GM18868 (cell line): ENCODE measurements at regions not wholly inside any gene's neighbourhood (a gene's known extent, or its start where the extent isn't known, plus 50 kb on each side); places are given as distances from the start of the nearest gene placed in this dataset.
"Not testable (repeated sequence)": the region's sequence is repeated elsewhere in the genome, so short reads cannot be mapped to it uniquely, and the experiment has no call there.

Experiments
- ATAC-seq: cut with Tn5 transposase; IDR thresholded peaks from one replicate; pipeline ENCODE4 v1.9.1; 2021; ENCODE audit warnings: mild to moderate bottlenecking, moderate library complexity; ENCODE audit not compliant: unreplicated experiment

- ATAC-seq = no peak
Measured at GRCh38 chr5:130957151-130957550, 207.9 kb downstream of the HINT1 start.

DNA sequence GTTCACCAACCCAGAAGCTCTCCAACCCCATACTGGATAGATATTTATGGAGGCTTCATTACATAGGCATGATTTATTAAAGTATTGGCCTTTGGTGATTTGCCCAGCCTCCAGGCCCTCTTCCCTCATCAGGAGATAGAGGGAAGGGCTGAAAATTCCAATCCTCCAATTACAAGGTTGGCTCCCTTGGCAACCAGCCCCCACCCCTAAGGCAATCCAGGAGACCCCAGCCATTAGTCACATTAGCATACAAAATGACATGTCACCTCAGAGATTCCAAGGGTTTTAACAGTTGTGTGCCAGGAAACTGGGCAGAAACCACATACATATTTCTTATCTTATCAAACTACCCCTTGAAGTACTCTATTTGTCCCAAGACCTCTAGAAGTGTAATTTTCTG, 210.0 kb downstream of the HINT1 start:
- ATAC-seq = no peak

DNA sequence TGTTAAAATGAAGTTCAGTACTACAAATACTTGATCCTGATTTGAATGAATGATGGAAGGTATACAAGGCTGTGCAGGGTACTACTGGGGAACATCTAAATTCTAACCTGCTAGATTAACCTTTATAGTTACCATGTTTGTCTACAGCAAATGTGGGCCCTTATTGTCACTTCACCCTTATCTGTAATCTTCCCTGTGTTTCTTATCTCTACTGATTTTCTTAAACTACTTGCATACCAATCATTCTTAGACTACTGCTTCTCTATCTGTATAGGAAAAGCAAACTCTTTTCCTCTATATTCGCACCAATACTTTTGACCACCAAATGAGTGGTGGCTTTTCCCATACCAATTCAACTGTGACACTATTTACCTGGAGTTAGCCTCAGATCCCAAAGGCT, 210.7 kb downstream of the HINT1 start:
- no peak for ATAC-seq

DNA sequence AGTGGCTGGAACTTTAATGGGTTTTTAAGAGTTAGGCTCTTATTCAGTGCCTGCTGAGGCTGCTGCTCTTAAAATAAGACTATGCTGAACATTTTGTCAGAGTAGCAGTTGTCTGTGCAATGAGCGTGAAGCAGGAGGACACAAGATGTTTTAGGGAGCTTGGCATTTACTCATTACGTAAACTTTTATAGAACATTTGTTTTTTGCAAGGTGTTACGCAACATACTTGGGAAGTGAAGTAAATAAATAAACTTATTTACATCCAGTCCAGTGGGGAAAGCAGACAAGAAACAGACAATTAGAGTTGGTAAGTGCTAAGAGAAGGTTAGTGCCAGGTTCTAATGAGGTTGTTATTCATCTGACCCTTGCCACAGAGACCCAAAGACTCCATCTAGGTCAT, 226.0 kb downstream of the HINT1 start:
- ATAC-seq = no peak

DNA sequence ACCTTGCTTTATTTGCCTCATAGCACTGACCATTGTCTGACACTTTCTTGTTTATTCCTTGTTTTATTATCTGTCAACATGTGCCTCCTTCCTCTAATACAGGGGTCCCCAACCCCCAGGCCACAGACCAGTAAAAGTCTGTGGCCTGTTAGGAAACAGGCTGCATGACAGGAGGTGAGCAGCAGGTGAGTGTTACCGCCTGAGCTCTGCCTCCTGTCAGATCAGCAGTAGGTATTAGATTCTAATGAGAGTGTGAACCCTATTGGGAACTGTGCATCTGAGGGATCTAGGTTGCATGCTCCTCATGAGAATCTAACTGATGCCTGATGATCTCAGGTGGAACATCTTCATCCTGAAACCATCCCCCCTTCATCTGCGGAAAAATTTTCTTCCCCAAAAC, 228.0 kb downstream of the HINT1 start:
- ATAC-seq = no peak

GRCh38 chr5:130923543-130924124, 241.4 kb downstream of the HINT1 start:
- ATAC-seq = no peak

- ATAC-seq = no peak
Measured at GRCh38 chr5:130912088-130912487, 253.0 kb downstream of the HINT1 start.

DNA sequence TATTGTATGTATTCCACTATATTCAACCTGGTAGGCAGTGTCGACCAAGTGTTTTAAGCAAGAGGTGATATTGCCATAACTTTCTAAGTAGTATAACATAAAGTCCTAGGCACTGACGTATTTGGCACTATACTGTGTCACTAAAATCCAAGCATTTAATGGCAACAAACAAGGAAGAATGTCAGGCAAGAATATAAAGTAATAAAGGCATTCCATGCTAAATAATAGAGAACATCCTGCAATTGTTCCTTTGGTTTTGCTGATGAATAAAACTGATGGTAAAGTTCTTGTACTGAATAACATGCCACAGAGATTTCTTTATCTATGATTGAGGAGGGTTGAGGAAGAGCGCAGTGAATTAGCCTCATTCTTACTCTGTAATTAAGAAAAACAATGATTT, 256.9 kb downstream of the HINT1 start:
- ATAC-seq = no peak

DNA sequence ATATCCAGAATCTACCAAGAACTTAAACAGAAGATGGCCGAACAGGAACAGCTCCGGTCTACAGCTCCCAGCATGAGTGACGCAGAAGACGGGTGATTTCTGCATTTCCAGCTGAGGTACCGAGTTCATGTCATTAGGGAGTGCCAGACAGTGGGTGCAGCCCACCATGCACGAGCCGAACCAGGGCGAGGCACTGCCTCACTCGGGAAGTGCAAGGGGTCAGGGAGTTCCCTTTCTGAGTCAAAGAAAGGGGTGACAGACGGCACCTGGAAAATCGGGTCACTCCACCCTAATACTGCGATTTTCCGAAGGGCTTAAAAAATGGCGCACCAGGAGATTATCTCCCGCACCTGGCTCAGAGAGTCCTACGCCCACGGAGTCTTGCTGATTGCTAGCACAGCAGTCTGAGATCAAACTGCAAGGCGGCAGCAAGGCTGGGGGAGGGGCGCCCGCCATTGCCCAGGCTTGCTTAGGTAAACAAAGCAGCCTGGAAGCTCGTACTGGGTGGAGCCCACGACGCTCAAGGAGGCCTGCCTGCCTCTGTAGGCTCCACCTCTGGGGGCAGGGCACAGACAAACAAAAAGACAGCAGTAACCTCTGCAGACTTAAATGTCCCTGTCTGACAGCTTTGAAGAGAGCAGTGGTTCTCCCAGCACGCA, 267.4 kb downstream of the HINT1 start:
- ATAC-seq = not testable (repeated sequence)

GRCh38 chr5:130897181-130897536, 267.9 kb downstream of the HINT1 start:
- ATAC-seq = not testable (repeated sequence)

DNA sequence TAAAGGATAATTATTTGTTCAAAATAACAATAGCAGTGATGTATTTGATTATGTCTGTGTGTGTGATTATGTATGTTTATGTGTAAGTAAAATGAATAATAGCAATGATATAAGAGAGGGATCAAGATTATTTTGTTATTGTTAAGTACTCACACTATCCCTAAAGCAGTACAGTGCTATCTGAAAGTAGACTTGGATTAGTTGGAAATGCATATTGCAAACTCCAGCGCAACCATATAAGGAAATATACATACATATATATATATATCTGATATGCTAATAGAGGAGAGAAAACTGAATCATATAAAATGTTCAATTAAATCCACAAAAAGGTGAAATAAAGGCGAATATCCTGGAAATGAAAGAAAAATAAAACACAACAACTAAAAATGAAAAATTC, 268.4 kb downstream of the HINT1 start:
- ATAC-seq = no peak

- ATAC-seq = no peak
Measured at GRCh38 chr5:130893006-130893405, 272.1 kb downstream of the HINT1 start.

DNA sequence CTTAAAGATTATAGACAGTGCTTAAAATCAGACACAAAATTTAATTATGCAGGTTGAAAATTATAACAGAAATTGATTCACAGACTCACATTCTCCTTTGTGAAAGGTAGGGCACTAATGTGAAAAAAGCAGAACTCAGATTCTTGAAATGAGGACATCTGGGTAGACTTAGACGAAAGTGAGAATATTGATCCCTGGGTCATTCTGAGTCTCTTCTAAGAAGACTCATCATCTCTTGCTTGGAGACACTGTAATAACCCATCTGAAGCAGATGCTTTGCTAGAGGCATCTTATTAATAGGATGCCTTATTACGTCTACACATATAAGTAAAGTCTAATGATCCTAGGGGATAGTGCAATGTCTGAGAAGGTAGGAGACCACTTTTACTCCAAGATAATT, 274.4 kb downstream of the HINT1 start:
- ATAC-seq = no peak

GRCh38 chr5:130885691-130886090, 279.4 kb downstream of the HINT1 start:
- ATAC-seq = no peak

DNA sequence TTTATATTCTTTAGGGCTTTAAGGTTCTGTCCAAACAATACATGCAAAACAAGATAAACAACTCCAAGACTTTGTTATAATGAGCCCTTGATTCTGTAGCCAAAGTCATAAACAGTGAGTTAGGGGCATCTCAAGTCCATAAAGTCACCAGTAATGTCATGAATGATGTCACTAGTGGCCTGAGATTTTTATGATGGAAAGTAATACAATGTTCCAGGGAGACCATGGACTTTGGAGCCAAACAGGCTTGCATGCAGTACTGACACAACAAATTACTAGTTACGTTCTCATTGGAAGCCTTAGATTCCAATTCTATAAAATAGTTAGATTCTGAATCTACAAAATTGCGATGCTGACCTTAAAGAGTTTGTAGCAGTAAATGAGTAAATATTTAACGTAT, 280.0 kb downstream of the HINT1 start:
- ATAC-seq = no peak

DNA sequence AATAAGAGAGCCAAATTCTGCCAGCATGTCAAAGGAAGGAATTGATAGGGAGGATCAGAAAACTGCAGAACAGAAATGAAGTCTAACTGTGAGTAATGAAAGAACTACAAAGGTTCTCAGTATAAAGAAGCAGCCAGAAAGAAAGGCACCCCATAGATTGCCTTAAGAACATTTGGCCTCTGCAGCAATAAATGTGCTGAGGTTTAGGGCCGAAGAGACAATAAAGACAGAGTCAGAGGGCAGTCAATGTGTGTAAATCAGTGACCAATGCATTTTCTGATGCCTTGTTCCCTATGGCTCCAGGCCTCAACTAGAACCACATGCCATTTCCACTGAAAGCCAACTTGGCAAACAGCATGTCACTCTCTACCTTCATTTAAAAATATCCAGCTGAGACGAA, 281.0 kb downstream of the HINT1 start:
- no peak for ATAC-seq

GRCh38 chr5:130875656-130876055, 289.4 kb downstream of the HINT1 start:
- ATAC-seq = no peak

GRCh38 chr5:130874861-130875417, 290.1 kb downstream of the HINT1 start:
- ATAC-seq = no peak

DNA sequence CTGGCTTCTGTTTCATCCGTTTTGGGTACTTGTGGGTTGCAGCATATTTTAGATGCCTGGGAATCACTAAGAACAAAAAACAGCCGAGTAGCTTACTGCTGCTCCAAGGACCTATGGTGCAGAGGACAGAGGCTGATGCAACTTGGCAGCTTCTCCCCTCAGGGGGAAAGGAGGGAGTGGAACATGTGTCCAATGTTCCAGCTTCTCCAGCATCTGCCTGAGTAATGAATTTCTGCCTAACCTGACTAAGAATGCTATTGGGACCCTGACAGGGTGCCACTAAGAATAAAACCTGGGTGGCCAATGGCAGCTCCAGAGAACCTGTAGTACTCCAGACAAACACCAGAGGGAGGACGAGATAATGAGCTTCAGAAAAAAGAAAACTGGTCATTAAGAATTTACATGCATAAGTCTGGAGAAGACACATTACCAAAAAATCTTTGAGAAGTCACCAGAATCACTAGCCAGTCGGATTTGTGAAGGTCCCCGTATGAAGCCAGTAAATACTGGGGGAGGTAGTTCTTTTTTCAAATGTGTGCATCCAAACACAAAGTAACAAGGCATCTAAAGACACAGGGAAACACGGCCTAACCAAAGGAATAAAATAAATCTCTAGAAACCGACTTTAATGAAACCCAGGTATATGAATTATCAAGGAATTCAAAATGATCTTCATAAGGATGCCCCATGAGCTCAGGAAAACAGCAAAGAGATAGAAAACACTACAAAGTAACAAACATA, 293.5 kb downstream of the HINT1 start:
- peak; percentile 93 for ATAC-seq

GRCh38 chr5:130870691-130871090, 294.4 kb downstream of the HINT1 start:
- no peak for ATAC-seq

DNA sequence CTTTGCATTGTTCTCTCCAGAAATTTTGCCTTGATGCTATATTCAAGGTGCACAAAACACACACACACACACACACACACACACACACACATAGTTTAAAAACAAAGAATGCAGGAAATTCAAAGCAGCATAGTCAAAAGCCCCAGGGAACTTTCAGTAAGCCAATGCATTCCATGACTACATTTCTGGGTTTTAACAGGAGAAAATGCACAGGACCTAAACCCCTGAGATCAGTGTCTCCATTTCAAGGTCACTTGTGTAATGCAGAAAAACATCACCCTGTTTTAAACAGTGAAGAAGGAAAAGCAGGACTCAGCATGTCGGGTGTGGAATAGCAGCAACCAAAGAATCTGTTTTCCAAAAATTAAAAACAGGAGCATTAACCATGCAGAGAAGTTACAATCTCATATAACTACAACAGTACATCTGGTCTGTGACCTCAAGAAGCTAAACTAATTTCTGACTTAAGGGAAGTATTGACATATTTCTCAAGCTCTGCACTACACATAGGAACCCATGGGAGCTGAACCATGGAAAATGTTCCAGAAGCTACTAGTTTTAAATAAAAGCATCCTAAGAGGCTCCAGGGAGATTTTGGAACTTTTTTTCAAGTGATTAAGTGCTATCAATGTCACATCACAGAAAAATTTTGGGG, 296.7 kb downstream of the HINT1 start:
- ATAC-seq = no peak
